ENCODE measurements at regions not wholly inside any gene's neighbourhood (a gene's known extent, or its start where the extent isn't known, plus 50 kb on each side); places are given as distances from the start of the nearest gene placed in this dataset.

DNA sequence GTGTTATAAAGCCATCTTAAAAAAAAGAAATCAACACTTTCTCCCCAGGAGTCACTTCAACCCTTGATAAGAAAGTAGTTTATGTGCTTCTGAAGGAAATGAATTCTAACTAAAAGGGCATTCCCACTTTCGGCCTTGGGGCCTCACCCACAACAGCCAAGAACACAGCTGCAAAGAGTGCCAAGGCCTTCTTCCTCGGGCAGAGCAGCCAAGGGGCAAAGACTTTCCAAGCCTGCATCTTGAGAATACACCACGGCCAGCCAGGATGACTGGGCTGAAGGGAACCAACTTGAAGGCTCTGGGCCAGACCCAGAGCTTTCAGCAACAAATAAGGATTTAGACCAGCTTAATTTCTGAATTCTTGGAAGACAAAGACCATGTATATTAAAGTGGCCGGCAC, 60.4 kb upstream of the FOXN3 start:
- Histone ChIP-seq H3K9ac (ENCODE audit: low read length) (no peak overlapping the region), H3K4me3 (ENCODE audit: insufficient read depth, low read depth, low read length) (no peak overlapping the region), H4K20me1 (ENCODE audit: insufficient read depth, low read length) (no peaks in the 10 kb centered on the region), H3K36me3 (ENCODE audit: insufficient read depth, low read length) (peaks cover 3% of the 10 kb centered on the region), H3K27ac (ENCODE audit: low read depth, low read length) (no peak overlapping the region), H3K9me3 (ENCODE audit: insufficient read depth, low read depth, low read length) (no peaks in the 10 kb centered on the region), H3K4me1 (ENCODE audit: insufficient read depth, low read length) (peaks cover 7% of the 10 kb centered on the region), H3K79me2 (ENCODE audit: insufficient read depth, low read length) (peaks cover 2% of the 10 kb centered on the region), H3K4me2 (ENCODE audit: low read length) (no peak overlapping the region), H2AFZ (ENCODE audit: low read depth, low read length) (no peak overlapping the region), H3K27me3 (ENCODE audit: insufficient read depth, low read length) (no peaks in the 10 kb centered on the region)
- H3K4me3 Mint-ChIP-seq (ENCODE audit: unreplicated experiment): no peak overlapping the region
- no peaks in the 10 kb centered on the region for H3K27me3 Mint-ChIP-seq (ENCODE audit: low read depth, unreplicated experiment)
- TF ChIP-seq EZH2 (IDR thresholded peaks at IDR 0.05; ENCODE audit: insufficient read depth, low read length): no peak
- TF ChIP-seq, protein P1, sequence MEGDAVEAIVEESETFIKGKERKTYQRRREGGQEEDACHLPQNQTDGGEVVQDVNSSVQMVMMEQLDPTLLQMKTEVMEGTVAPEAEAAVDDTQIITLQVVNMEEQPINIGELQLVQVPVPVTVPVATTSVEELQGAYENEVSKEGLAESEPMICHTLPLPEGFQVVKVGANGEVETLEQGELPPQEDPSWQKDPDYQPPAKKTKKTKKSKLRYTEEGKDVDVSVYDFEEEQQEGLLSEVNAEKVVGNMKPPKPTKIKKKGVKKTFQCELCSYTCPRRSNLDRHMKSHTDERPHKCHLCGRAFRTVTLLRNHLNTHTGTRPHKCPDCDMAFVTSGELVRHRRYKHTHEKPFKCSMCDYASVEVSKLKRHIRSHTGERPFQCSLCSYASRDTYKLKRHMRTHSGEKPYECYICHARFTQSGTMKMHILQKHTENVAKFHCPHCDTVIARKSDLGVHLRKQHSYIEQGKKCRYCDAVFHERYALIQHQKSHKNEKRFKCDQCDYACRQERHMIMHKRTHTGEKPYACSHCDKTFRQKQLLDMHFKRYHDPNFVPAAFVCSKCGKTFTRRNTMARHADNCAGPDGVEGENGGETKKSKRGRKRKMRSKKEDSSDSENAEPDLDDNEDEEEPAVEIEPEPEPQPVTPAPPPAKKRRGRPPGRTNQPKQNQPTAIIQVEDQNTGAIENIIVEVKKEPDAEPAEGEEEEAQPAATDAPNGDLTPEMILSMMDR (IDR thresholded peaks at IDR 0.05; ENCODE audit: insufficient read depth, low read depth, low read length): no peak
- H3K27ac Mint-ChIP-seq (ENCODE audit: unreplicated experiment): peak overlapping the region; percentile 47
- no peak for FAIRE-seq
- H3K4me1 Mint-ChIP-seq (ENCODE audit: low read depth, unreplicated experiment): peaks cover 4% of the 10 kb centered on the region
- H3K36me3 Mint-ChIP-seq (ENCODE audit: low read depth, unreplicated experiment): peaks cover 18% of the 10 kb centered on the region
- H3K9me3 Mint-ChIP-seq (ENCODE audit: unreplicated experiment): peaks cover 3% of the 10 kb centered on the region
- DNase-seq (ENCODE audit: low read depth): no peak

DNA sequence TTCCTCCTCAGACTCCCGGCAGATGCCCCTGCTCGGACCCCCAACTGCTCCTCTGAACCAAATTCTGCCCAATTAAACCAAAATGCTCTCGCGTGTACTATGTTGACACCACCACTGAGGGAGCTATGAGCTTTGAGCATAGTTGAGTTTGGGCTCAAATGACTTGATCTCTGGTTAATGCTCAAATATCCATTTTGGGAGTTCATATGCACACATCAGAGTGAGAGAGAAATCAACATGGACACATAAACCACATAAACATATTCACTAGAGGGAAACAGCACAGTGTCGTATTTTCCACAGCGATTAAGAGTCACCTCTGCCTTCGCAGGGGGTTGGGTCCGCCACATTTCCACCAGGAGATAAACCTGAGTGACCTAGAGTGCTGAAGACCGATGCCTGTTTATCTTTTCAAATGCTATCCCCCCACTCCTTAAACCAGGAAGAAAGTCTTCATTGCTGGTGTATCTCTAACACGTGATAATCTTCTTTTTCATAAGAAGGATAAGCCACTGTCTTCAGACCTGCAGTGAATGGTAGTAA, 59.4 kb upstream of the FOXN3 start:
- Mint-ChIP-seq H3K27ac (ENCODE audit: unreplicated experiment) (no peak overlapping the region), H3K9me3 (ENCODE audit: unreplicated experiment) (peaks cover 3% of the 10 kb centered on the region), H3K27me3 (ENCODE audit: low read depth, unreplicated experiment) (no peaks in the 10 kb centered on the region), H3K36me3 (ENCODE audit: low read depth, unreplicated experiment) (peaks cover 17% of the 10 kb centered on the region), H3K4me3 (ENCODE audit: unreplicated experiment) (no peak overlapping the region), H3K4me1 (ENCODE audit: low read depth, unreplicated experiment) (peaks cover 4% of the 10 kb centered on the region)
- Histone ChIP-seq H3K36me3 (ENCODE audit: insufficient read depth, low read length) (peaks cover under 1% of the 10 kb centered on the region), H3K4me3 (ENCODE audit: insufficient read depth, low read depth, low read length) (no peak overlapping the region), H4K20me1 (ENCODE audit: insufficient read depth, low read length) (no peaks in the 10 kb centered on the region), H3K27me3 (ENCODE audit: insufficient read depth, low read length) (no peaks in the 10 kb centered on the region), H3K4me2 (ENCODE audit: low read length) (no peak overlapping the region), H3K4me1 (ENCODE audit: insufficient read depth, low read length) (peaks cover 7% of the 10 kb centered on the region), H3K27ac (ENCODE audit: low read depth, low read length) (no peak overlapping the region), H3K9ac (ENCODE audit: low read length) (no peak overlapping the region), H2AFZ (ENCODE audit: low read depth, low read length) (no peak overlapping the region), H3K9me3 (ENCODE audit: insufficient read depth, low read depth, low read length) (no peaks in the 10 kb centered on the region), H3K79me2 (ENCODE audit: insufficient read depth, low read length) (peaks cover 2% of the 10 kb centered on the region)
- DNase-seq (ENCODE audit: low read depth) (no peak), FAIRE-seq (no peak)
- TF ChIP-seq EZH2 (IDR thresholded peaks at IDR 0.05; ENCODE audit: insufficient read depth, low read length): no peak
- TF ChIP-seq, protein P1 (IDR thresholded peaks at IDR 0.05; ENCODE audit: insufficient read depth, low read depth, low read length): no peak

DNA sequence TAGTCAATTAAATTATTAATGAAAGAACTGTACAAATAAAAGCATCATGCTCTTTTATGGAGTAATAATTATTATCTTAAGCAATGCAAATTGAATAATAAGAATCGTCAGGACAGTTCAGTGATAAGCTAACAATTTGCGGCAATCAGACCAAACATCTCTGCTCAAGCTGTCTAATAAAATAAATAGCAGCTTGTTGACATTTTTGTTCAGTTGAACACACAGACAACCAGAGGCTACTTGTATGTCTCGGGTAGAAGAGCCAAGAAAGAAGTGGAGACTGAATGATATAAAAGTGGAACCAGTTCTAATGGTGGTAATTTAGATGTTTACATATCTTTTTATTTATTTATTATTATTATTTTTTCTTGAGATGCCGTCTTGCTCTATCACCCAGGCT, 57.4 kb upstream of the FOXN3 start:
- H2AFZ ChIP-seq (ENCODE audit: low read depth, low read length): no peak overlapping the region
- peaks cover 7% of the 10 kb centered on the region for H3K4me1 ChIP-seq (ENCODE audit: insufficient read depth, low read length)
- H3K36me3 Mint-ChIP-seq (ENCODE audit: low read depth, unreplicated experiment): peaks cover 18% of the 10 kb centered on the region
- no peak for FAIRE-seq
- DNase-seq (ENCODE audit: low read depth): no peak
- no peaks in the 10 kb centered on the region for H3K9me3 ChIP-seq (ENCODE audit: insufficient read depth, low read depth, low read length)
- H3K4me3 ChIP-seq (ENCODE audit: insufficient read depth, low read depth, low read length): no peak overlapping the region
- peaks cover 2% of the 10 kb centered on the region for H3K79me2 ChIP-seq (ENCODE audit: insufficient read depth, low read length)
- no peak overlapping the region for H3K9ac ChIP-seq (ENCODE audit: low read length)
- no peak overlapping the region for H3K27ac Mint-ChIP-seq (ENCODE audit: unreplicated experiment)
- H4K20me1 ChIP-seq (ENCODE audit: insufficient read depth, low read length): no peaks in the 10 kb centered on the region
- H3K27me3 Mint-ChIP-seq (ENCODE audit: low read depth, unreplicated experiment): no peaks in the 10 kb centered on the region
- H3K4me2 ChIP-seq (ENCODE audit: low read length): no peak overlapping the region
- H3K36me3 ChIP-seq (ENCODE audit: insufficient read depth, low read length): no peaks in the 10 kb centered on the region
- no peak overlapping the region for H3K4me3 Mint-ChIP-seq (ENCODE audit: unreplicated experiment)
- no peak overlapping the region for H3K27ac ChIP-seq (ENCODE audit: low read depth, low read length)
- peaks cover 9% of the 10 kb centered on the region for H3K4me1 Mint-ChIP-seq (ENCODE audit: low read depth, unreplicated experiment)
- no peak for TF ChIP-seq EZH2 (IDR thresholded peaks at IDR 0.05; ENCODE audit: insufficient read depth, low read length)
- TF ChIP-seq, protein P1 (IDR thresholded peaks at IDR 0.05; ENCODE audit: insufficient read depth, low read depth, low read length): no peak
- peaks cover 6% of the 10 kb centered on the region for H3K9me3 Mint-ChIP-seq (ENCODE audit: unreplicated experiment)
- no peaks in the 10 kb centered on the region for H3K27me3 ChIP-seq (ENCODE audit: insufficient read depth, low read length)
